HuH-7 (cell line): ENCODE measurements at regions not wholly inside any gene's neighbourhood (a gene's known extent, or its start where the extent isn't known, plus 50 kb on each side); places are given as distances from the start of the nearest gene placed in this dataset.

Experiments
- DNase-seq: peaks from one replicate; pipeline ENCODE4 v3.0.0; 2011; ENCODE audit warnings: low spot score

DNA sequence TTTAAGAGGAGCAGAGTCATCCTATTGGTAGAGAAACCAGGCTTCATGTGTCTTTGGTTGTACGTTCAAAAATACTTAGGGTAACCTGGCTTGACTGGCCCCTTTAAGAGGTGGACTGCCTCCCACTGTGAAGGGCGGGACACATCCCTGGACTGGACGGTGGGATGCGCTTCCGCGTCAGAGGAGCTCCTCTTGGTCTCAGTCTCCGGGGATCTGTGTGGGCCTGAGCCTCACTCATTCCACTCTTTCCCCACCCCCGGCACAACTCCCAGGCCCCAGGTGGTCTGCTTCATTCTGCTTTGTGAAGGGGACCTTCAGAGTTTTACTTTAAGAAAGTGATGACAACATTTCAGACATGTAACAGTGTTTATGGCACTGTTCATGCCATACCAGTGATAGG, 601.1 kb downstream of the IRX1 start:
- DNase-seq = no peak

DNA sequence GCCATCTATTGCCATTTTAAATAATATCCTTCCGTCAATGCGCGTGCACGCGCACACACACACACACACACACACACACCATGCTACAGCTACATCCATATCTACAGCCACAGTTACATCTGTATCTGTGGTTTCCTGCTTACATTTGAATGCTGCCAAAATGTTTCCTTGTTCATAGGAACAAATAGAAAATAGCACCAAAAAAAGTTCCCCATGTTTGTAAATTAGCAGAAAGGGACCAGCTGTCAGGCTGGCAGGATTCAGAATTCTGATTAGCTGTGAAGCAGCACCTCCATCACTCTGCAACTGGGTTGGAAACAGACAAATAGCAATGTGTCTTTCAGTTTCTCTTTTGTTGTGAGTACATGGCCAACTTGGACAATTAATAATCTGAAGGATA, 601.5 kb downstream of the IRX1 start:
- no peak for DNase-seq

- DNase-seq = no peak
Observed at GRCh38 chr5:4198461-4198860, 602.8 kb downstream of the IRX1 start.

- DNase-seq = no peak
Observed at GRCh38 chr5:4199049-4199841, 603.6 kb downstream of the IRX1 start.

DNA sequence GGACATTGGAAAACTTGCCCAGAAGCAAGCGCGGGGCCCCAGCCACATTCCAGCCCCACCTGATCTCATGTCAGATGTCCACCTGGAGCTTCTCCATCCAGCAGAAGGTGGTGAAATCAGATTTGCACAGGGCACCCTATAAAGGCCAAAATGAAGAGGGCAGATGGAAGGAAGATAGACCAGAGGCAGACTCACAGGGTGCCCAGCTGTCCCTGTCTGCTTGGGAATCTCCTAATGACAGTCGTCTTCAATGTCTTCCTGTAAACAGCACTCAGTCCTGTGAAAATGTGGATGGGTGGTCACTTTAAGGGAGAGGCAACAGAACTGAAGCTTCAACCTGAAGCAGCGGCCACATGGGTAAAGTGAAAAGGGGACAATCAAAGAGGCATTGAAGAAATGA, 607.5 kb downstream of the IRX1 start:
- no peak for DNase-seq

- no peak for DNase-seq
Observed at GRCh38 chr5:4204276-4205141, 608.9 kb downstream of the IRX1 start.

- DNase-seq = no peak
Observed at GRCh38 chr5:4205398-4205797, 609.8 kb downstream of the IRX1 start.

GRCh38 chr5:4206127-4206526, 610.5 kb downstream of the IRX1 start:
- DNase-seq = no peak

DNA sequence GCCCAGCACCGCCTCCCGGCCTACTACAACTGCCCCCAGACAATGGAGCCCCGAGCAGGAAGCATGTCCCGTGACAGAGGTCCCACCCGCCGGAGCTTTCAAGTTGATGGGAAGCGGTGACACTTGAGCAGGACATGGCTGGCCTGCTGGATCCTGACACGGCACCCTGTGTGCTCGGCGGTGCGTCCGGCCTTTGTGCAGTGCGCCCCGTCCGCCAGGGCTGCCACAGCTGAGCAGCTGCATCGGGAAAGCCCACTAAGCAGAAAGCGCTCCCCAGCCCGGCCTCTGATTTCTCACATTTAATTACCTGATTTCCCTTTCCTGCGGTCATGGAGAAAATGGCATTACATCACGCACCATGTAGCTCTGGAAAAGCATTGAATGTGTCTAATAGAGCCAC, 611.9 kb downstream of the IRX1 start:
- DNase-seq = no peak

GRCh38 chr5:4208537-4208936, 612.9 kb downstream of the IRX1 start:
- no peak for DNase-seq

DNA sequence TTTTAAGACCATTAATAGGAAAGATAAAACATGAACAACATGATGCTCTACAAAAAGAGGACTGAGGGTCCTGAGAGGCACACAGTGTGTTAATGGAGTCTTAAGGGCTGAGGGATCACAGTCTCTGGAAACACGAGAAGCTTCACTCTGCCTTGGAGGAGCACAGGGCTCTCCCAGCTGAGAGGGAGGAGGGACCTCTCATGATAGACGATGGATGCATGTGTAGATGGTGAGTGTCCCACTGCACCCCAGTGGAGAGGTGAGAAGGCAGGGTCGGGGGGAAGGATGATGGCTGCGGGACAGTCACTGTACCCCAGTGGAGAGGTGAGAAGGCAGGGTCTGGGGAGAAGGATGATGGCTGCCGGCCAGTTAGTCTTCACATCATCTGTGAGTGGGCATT, 613.4 kb downstream of the IRX1 start:
- no peak for DNase-seq

DNA sequence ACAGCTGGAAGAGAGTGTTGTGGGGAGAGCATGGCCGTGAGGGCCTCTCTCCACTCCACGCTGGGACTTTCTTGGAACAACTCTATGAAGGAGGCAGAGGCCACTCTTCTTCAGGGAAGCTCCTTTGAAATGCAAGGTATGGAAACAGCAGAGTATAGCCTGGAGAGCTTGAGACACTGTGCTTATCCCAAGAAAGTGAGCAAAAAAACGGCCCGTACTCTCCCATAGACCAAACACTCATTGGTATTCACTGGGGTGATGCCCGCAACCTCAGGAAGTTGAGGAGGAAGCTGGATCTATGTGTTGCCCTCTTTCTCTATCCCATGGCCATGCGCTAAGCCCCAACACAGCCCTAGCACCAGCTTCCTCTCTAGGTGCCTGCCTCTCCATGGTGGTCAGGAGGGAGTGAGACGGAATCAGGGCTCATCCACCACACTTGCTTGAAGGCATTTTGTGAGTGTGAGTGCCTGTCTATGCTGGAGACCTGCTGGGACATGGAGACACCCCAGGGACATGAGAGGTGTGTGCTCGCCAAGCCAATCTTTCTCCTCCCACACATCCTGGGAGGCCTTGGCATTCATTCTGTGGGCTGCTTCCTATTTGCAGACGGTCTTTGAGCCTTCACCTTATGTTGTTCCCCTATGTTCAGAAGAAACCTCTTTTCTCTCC, 616.6 kb downstream of the IRX1 start:
- no peak for DNase-seq

DNA sequence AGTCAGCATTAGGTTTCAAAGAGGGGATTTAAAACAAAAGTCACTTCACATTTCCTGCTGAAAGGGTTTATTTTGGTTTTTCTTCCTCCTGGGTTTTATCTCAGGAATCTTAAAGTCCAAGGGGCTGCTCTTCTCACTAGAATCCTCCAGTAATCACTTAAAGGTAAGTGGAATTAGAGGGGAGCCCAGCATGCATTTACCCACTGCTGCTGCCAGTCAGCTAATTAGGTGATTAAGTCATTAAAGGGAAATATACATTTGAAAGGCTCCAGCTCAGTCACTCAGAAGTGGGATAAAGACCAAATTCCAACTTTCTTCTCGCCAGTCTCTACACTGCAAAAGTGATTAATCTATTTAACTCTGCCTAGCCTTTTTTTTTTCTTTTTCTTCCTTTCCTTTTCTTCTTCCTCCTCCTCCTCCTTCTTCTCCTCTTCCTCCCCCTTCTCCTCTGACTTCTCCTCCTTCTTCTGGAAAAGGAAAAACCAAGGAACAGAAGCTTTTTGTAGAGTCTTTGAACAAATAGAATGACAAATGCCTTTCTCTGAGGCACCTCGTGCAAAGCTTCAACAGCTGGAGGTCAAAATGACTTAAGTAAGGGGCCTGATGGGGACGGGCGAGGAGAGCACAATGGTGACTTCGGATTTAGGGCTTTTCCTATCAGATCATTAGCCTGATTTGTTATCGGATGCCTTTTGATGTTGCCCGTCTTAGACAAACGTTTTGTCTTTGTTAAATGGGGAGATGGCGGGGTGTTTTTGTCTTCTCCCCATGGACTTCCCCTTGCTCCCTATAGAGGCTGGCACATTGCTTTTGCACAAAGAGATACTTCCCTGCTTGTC, 617.6 kb downstream of the IRX1 start:
- DNase-seq = no peak

GRCh38 chr5:4215143-4215542, 619.5 kb downstream of the IRX1 start:
- DNase-seq = no peak

- no peak for DNase-seq
Observed at GRCh38 chr5:4216142-4216541, 620.5 kb downstream of the IRX1 start.

DNA sequence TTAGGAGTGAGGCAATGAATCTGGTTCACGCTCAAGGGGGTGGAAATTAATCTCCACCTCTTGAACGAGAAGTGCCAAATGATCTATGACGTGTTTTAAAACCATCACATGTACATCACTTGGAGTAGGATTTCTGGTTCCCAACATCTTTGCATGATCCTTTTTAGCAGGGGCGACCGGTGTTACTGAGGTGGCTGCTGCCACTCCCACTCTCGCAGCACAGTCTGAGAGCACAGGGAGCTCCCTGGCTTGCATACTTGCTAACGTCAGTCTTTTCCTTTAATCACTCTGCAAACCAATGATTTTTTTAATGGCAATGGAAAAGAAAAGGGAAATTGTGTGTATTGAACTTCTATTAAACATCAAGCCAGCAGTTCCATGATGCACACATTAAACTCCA, 624.4 kb downstream of the IRX1 start:
- no peak for DNase-seq

DNA sequence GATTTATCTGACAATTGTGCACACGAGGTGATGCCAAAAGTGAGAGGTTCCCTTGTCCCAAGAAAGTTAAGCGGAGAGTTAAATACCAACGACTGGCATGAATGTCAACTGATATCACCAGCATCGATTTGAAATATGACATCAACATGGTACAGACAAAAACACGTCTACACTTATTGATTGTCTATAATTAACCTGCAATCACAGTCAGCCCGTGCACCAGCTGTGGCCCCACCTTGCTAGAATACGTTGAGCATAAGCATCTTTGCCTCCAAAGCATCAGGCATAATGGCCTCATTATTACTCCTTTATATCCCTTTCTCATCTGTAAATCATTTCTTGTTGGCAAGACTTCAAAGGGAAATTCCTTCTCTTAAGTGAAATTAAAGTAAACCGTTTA, 625.4 kb downstream of the IRX1 start:
- no peak for DNase-seq

DNA sequence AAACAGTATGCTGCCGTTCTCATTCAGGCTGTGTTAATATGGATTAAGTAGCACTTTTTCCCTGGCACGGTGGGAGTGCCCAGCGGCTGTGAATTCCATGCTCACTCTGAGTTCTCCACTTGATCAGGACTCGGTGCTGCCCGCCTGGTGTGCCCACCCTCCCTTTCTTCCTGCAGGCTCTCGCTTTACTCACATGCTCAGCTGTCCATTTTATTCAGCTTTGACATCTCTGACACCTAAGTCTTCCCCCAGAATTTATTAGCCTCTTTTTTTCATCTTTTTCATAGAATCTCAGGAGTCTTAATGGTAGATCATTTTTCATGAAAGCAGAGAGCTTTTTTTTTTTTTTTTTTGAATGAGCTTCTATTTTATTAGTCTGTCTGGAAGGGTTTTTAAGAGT, 626.5 kb downstream of the IRX1 start:
- DNase-seq = no peak

DNA sequence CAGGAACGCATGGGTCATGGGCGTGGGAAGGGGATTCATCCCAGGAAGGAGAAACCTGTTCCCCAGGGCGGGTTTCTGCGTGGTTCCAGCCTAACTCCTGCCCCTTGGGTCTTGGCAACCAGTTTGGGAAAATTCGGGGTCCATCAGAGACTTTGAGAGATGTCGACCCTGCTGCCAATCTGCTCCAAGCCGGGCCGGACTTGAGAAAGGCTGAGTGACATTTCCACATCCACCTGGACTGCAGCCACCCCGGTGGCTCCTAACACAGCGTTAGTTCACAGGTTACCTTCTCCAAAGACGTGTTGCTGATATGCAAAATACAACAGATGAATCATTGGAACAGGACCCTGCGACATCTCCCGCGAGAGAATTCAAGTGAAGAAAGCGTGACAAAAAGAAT, 627.2 kb downstream of the IRX1 start:
- DNase-seq = no peak

DNA sequence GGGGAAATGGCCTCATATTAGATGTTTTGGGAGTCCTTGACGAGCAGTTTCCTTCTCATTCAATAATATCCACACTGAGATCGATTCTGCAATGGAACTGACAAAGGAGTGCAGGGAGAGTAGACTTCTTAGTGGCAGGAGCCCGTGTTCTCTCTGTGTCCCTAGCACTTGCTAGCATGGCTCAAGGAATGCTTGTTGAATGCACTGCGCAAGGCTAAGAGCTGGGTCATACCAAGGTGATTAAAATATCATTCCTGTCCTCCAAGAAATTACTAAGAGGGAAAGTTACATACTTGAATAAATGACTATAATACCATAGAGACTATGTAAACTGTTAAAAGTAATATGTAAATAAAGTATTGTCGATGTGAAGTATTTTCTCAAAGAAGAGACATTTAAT, 630.1 kb downstream of the IRX1 start:
- DNase-seq = no peak

- DNase-seq = no peak
Observed at GRCh38 chr5:4226565-4226964, 630.9 kb downstream of the IRX1 start.

DNA sequence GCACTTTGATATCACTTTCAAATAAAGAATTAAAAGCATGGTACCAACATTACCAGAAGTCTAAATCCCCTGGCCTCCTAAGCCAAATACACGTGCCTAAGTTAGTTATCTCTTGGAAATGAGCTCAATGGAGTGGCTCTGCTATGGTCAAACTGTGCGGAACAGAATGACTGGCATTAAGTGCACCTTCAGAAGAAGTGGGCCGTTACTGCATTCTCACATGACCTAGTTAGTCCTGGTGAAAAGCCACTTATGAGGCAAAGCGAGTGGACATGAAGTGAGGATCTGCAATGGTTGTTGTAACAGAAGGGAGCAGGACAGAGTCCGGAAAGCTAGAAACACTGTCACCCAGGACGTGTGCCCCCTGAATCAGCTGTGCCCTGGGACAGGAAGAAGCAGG, 633.1 kb downstream of the IRX1 start:
- DNase-seq = no peak
